GM19035 (cell line): ENCODE measurements at regions not wholly inside any gene's neighbourhood (a gene's known extent, or its start where the extent isn't known, plus 50 kb on each side); places are given as distances from the start of the nearest gene placed in this dataset.
"Not testable (repeated sequence)": the region's sequence is repeated elsewhere in the genome, so short reads cannot be mapped to it uniquely, and the experiment has no call there.

ENCODE experiments used
- ATAC-seq: cut with Tn5 transposase; IDR thresholded peaks from one replicate; pipeline ENCODE4 v1.9.1; 2021; ENCODE audit not compliant: unreplicated experiment

GRCh38 chr3:20572473-20572872 is 386.5 kb upstream of the SGO1 start:
- ATAC-seq: no peak

GRCh38 chr3:20569310-20569709 is 383.3 kb upstream of the SGO1 start:
- ATAC-seq: no peak

GRCh38 chr3:20564966-20565365 is 379.0 kb upstream of the SGO1 start:
- no peak for ATAC-seq

DNA sequence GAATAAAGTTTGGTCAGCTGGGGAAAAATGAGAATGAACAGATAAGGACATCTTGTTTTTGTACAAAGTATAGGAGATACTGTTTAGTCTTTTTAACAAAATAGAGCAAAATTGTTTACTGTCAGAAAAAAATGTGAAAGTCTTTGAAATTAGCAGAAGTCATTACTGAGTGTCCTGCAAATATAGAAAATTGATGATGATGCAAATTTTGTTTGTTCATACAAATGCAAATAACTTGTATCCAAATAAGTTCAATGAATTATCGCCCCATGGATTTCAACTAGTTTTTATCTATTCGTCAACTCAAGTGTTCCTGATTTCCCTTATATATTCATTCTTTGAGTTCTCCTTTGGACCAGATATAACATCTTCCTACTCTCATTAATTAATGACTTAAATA is 378.0 kb upstream of the SGO1 start:
- no peak for ATAC-seq

DNA sequence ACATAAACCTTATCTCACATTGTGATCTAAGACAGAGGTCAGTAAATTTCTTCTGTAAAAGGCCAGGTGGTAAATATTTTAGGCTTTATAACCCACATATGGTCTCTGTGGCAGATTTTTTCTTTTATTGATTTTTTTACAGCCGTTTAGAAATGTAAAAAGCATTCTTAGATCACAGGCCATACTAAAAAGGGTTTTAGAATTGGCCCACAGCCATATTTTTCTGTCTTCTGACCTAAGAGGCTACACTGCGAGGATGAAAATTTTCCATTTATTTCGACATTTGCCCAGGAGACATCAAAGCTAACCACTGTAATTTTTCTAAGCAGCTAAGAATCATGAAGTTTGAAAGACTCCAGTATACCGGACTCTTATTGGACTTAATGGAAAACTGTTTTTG is 377.2 kb upstream of the SGO1 start:
- ATAC-seq: no peak

DNA sequence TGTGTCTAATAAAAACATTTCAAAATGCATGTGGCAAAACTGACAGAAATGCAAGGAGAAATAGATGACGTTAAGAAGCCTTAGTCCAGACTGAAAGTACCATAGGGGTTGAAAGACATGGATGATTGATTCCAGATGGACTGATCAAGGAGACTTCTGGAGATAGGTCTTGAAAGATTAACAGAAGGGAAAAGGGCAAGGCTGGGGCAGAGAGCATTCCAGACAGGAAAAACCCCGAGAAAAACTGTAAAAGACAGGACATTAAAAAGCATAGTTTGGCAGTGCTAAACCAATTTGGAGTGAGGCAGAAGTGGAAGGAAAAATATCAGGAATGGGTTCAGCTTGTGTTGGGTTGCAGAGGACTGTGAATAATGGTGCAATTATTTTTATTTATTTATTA is 375.2 kb upstream of the SGO1 start:
- no peak for ATAC-seq

- not testable (repeated sequence) for ATAC-seq
Measured at GRCh38 chr3:20560446-20560845, 374.4 kb upstream of the SGO1 start.

DNA sequence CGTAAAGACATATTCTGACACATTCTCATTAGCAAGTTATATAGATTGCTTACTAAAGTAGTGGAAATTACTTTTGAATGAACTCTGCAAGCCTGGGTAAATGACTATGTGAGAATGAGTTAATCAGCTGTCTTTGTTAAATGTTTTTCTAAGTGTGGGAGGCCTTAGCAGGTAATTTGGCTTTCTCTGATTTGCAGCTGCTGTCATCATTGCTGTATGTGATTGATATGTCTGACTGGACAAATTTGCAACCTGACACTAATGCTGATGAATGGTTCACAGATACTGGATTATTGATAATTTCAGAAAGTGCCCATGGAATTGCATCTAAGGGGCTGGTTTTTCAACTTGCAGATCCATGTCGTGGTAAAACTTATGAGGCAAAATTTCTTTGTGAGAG is 372.2 kb upstream of the SGO1 start:
- no peak for ATAC-seq

DNA sequence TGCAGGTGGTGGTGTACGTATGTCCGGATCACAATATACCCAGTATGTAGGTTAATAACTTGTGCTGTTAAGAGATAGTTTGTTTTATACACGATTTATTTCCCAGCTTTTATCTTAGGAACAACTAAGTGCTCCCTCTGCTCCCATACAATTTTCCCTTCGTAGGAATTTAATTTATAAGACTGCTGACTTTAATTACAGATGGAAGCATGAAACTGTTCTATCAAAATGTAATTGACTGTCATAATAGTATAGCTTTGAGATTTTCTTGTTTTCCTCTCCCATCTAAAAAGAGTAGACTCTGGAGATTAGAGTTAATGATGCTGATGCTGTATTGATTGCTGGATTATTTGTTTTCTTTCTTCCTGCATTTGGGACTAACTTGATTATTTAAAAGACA is 370.7 kb upstream of the SGO1 start:
- ATAC-seq: no peak

GRCh38 chr3:20552605-20553275 is 366.7 kb upstream of the SGO1 start:
- ATAC-seq: no peak

GRCh38 chr3:20547361-20548269 is 361.6 kb upstream of the SGO1 start:
- ATAC-seq: not testable (repeated sequence)

- no peak for ATAC-seq
Measured at GRCh38 chr3:20546636-20547035, 360.6 kb upstream of the SGO1 start.

DNA sequence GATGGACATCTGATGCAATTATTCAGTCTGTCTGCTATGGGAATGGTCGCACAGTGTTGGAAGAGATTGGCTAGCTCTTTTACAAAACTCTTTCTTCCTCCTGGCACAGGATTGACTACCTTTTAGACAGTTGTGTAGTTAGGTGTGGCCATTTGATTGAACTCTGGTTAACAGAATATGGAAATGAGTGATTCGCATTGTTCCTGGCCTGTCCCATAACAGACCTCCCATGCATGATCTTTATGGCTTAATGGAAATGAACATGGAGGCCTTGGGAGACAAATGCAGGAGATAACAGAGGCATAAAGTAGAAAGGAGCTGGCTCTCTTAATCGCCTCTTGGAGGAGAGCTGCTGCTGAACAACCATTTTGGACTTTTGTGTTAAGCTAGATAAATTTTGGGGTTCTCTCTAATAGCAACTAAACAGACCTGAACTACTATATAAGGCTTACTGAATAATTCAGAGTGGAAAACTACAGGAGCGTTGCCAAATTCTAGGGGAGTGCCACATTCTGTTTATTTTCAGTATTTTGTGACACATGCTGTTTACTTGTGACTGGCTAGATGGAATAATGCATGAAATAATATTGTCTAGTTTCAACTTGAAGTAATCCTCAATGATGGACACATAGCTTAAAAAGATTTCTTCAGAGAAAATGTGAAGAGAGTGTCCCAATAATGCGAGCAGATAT is 357.7 kb upstream of the SGO1 start:
- ATAC-seq: no peak

GRCh38 chr3:20540066-20540465 is 354.1 kb upstream of the SGO1 start:
- ATAC-seq: no peak

DNA sequence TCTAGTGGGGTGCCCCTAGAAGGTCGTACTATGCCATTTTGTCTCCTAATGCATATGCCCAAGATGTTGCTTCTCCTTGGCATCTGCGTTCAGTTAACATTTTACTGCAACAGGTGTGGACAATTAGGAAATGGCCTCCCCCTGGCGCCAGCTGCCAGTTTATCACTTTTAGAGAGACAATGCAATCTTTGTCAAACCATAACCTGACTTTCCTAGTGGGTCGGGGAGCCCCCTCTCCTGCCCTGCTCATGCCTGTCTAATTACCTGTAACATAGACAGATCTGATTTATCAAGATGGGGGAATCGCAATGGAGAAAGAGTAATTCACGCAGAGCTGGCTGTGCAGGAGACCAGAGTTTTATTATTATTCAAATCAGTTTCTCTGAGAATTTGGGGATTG is 353.7 kb upstream of the SGO1 start:
- no peak for ATAC-seq

DNA sequence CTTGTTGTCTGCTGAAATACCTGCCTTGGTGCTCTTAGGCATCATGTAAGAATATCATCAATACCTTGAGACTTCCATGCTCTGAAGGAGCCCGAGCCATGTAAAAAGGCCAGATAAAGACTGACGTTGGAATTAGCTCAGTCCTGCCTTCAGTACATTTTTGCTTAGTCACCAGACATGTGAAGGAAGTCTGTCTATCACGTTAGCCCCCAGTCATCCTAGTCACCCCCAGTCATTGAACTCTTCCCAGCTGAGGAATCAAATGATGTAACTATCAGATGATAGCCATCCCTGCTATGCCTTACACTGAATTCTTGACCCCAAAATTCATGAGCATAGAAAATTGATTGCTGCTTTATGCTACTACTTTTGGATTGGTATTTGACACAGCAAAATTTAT is 351.2 kb upstream of the SGO1 start:
- ATAC-seq: no peak

DNA sequence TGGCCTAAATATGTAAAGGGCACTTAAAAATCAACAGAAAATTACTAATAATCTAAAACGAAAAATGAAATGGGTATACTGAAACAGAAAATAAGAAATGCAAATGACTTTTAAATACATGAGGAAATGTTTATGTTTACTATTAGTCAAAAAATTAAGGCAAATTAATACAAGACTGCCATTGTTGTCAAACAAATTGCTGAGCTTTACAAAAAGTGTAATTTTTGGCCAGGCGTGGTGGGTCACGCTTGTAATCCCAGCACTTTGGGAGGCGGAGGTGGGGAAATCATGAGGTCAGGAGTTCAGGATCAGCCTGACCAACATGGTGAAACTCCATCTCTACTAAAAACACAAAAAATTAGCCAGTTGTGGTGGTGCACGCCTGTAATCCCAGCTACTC is 343.9 kb upstream of the SGO1 start:
- no peak for ATAC-seq

- ATAC-seq: no peak
Measured at GRCh38 chr3:20528180-20528770, 342.3 kb upstream of the SGO1 start.

- no peak for ATAC-seq
Measured at GRCh38 chr3:20527368-20527767, 341.4 kb upstream of the SGO1 start.

GRCh38 chr3:20524328-20524727 is 338.3 kb upstream of the SGO1 start:
- ATAC-seq: no peak

DNA sequence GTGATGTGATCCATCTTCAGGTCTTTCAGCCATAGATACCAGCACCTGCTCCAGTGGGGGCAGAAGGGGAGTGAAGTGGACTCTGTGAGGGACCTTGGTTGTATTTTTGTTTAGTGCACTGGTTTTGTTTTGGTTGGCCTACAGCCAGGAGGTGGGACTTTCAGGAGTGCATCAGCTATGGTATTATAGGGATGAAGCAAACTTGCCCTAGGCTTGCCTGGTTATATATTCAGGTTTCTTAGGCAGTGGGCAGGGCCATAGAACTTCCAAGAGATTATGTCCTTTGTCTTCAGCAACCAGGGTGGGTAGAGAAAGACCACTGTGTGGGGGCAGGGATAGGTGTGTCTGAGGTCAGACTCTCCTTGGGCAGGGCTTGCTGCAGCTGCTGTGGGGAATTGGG is 337.3 kb upstream of the SGO1 start:
- ATAC-seq: no peak
